Retina (tissue), 1 donor: ENCODE measurements at regions not wholly inside any gene's neighbourhood (a gene's known extent, or its start where the extent isn't known, plus 50 kb on each side); places are given as distances from the start of the nearest gene placed in this dataset.

ENCODE experiments used
- DNase-seq: peaks from one replicate; pipeline ENCODE4 v3.0.0-alpha.2; 2016

DNA sequence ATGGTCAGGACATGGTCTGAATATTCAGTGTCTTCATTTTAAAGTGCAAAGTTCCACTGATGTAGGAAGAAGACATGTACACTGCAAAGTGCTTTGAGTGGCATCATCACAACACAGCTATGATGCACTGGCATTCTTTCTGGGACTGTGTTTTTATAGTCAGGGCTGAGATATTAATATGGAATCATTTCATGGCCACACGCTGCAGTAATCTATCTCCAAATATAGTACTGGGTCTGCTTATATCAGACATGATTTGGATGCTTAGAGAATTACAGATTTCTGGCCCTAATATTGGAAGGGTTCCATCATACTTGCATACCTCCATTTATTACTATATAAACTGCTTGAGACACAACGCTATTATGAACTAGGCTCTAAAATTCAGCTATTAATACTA lies 1170.9 kb downstream of the NLGN4X start:
- DNase-seq: no peak

DNA sequence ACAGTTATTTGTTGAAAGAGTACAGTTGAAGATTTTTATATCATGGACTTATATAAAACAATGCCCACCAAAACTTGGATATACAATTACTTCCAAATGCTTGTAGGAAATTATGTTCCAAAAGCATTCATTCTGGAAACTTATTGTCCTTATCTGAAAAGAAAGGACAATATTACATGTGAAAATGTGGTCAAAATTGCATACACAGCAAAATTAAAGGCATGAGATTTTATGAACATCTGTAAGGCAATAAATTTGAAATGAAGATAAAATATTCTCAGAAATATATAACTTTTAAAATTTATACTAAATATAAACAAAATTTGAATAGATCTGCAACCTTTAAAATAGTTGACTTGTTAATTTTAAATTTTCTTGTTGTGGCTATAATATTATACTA lies 1173.8 kb downstream of the NLGN4X start:
- no peak for DNase-seq

DNA sequence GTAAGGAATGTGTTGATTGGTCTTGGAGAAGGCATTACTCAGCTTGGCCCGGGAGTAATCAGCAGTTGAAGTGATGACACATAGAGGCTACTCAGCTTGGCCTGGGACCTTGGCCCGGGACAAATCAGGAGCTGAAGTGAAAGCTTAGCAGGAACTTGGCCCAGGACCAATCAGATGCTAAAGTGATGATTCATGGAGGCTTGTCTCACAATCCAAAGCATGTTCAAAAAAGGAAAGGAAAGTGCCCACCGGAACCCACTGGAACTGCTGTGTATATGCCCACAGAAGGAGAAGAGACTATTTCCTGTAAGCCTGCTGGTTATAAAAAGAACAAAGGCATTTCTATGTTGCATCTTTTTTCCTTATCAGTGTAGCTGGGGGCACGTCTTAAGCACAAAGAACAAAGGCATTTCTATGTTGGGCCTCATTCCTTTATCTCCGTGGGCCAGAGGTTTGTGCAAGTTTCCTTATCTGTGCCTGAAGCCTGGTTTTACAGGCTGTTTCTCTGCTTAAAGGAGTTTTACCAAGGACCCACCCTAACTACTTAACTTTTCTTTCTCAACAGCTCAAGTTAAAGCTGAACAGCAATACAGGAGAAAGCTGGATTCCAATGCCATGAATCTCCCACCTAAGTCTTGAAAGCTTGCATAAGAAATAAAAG lies 1176.7 kb downstream of the NLGN4X start:
- no peak for DNase-seq

DNA sequence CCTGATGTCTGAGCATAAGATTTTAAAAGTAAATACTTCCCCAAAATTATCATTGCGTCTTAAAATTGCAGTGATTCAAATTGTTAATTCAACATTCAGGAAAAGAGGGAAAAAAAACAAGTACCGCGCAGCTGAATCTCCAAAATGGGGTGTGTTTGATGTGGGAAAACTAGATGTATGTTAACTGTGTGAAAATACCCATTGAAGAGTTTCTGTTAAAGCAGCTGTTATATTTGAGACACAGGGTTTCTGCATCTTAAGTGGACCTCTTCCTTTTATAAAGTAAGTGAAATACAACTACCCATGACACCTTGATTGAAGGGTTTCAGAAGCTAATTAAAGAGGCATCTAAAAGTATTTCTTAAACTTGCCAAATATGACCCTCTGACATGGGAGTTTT lies 1186.1 kb downstream of the NLGN4X start:
- no peak for DNase-seq

DNA sequence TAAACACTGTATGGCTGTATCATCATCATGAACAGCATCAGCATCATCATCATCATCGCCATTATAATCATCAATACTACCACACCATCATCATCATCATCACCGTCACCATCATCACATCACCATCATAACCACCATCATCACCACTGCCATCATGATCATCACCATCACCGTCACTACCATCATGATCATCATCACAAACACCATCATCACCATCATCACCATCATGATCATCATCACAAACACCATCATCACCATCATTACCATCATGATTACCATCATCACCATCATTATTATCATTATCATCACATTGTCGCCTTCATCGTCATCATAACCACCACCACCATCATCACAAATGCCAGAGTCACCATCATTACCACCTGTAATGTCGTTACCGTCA lies 1196.9 kb downstream of the NLGN4X start:
- no peak for DNase-seq

DNA sequence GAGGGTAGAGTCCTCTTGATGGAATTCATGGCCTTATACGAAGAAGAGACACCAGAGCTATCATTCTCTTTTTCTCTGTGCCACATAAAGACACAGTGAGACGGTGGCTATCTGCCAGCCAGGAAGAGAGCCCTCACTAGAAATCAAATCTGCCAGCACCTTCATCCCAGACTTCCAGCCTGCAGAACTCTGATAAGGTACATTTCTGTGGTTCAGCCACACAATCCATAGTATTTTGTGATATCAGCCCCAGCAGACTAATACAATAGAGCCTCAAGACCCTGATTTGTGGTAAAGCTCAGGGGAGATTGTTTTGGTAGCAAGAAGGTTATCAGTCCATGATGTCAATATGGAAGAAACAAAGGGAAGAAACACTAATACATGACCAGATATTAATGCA lies 1213.2 kb downstream of the NLGN4X start:
- no peak for DNase-seq

DNA sequence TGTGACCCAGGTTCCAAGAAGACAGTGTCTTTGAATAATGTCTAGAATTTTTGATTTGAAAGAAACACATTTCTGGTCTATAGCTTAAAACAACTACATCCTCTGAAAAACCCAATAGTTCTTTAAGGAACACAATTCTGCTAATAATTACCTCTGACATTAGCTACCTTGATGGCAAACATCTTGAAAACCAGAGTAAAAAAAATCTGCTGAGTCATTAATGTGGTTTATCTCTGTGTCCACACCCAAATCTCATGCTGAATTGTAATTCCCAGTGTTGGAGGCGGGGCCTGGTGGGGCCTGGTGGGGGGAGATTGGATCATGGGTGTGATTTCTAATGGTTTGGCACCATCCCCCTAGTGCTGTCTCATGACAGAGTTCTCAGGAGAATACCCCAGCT lies 1233.8 kb downstream of the NLGN4X start:
- no peak for DNase-seq

DNA sequence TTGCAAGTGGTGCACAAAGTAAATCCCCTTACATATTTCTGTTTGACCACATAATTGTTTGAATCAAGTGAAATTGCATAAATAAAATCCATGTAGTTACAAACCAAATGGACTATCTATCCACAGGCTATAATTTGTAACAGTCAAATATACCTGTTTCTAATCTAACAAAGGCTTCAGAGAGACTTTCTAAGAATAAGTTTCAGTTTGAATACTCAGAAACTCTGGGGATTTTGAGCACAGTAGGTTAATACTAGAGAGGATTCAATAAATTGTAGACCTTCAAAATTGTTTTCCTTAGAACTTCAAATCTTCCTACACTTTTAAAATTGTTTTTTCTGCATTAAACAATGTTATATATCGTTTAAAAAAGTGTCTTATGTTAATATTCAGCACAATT lies 1250.1 kb downstream of the NLGN4X start:
- no peak for DNase-seq

DNA sequence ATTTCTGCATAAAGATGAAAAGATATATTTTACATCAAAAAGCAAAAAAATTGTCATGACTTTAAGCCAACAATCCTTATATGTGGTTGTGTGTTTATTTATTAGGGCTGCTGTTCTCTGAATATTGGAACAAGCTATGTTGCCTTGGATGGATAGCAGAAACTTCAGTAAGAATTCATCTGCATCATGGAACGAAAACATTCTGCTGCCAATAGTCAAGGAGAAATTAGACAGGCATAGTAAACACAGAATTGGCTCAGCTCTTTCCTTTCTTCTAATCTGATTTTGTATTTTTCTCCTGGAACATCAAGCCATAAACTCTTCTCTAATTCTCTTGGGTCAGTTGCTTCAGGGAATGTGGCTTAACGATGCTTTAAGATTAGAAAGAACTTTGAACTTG lies 1257.0 kb downstream of the NLGN4X start:
- DNase-seq: no peak

DNA sequence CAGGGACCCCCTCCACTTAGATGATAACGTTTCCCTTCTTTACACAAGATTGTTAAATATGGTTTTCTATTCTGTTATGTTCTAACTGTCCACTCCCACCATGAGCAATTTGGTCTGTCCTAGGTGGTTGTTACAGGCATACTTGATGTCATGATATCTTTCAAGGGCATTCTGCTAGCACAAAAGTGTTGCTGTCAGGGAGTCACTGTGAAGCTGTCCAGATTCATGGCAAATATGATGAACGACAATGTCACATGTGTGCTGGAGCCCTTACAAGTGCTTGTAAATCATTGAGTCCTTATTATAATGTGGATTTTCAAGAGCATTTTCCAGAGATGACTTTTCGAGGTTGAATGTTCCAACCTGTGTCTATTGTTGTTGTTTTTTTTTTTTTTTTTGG lies 1250.7 kb upstream of the PRKX start:
- no peak for DNase-seq

DNA sequence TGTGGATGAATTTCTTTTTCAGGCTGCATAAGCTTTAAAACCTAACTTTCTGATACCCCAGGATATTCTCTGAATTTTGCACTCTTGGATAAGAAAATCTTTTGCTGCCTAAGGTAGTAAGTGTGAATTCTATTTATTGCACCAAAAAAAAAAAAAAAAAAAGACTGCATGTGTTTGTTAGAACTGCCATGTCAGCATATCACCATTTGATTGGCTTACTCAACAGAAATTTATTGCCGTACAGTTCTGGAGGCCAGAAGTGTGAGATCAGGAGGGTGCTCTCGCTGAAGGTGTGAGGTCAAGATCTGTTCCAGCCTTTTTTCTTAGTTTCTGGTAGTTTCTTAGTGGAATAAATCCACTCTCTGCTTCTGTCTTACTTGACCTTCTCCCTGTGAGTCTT lies 1250.0 kb upstream of the PRKX start:
- no peak for DNase-seq

DNA sequence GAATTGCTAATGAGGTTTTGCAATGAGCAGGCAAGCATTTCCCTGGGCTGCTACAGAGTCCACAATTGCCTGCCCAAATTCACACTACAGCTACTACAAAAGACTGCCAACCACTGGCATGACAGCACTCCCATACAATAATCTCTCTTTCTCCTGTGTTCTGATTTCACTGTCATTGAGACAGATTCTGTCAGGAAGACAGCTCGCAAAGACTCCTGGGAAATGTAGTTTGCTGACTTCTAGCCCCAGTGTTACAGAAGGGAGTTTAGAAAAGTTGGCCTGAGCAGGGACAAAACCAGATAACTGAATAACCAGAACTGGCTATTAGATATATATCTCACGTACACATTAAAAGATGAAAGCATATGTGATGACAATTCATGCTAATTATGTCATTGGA lies 1231.3 kb upstream of the PRKX start:
- DNase-seq: no peak

DNA sequence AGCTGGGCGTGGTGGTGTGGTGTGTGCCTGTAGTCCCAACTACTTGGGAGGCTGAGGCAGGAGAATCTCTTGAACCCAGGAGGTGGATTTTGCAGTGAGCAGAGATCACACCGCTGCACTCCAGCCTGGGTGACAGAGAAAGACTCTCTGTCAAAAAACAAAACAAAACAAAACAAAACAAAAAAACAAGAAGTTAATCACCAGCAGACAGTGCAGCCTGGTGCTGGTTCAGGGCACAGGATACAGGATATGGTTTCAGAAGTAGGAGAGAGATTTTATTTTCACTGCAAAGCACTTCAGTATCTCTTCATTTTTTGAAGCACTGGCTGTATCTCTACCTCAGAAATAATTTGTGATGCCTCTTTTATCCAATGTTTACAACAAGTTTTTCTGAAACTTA lies 1222.9 kb upstream of the PRKX start:
- DNase-seq: no peak

DNA sequence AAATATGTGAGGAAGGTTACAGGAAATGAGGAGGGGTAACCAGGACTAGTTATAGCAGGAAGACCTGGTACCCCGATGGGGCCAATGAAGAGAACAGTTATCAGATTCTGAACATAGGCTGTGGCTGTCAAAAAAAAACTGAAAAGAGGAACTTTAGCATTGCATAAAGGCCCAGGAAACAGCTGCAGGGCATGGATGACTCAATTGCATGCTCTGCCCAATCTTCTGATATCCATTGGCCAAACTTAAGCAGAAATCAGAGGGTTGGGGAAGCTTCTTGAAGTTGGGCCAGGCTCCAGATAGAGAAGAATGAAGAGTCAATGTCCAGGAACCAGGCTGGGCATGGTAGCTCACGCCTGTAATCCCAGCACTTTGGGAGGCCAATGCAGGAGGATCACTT lies 1222.4 kb upstream of the PRKX start:
- DNase-seq: no peak

DNA sequence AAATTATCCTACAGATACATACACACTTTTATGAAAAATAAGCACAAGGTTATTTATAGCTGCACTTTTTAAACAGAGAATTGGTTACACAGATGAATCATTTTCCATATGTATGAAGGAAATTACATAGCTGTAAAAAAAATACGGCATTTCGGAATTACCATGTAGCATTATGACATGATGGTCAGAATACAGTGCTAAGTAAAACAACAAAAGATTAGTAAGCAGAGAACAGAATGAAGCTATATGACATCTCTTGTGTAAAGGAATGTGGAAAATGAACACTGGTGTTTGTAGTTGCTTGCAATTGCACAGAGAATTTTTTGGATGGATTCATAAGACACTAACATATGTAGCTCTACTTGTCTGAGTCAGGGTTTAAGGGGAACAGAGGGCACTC lies 1222.0 kb upstream of the PRKX start:
- no peak for DNase-seq

DNA sequence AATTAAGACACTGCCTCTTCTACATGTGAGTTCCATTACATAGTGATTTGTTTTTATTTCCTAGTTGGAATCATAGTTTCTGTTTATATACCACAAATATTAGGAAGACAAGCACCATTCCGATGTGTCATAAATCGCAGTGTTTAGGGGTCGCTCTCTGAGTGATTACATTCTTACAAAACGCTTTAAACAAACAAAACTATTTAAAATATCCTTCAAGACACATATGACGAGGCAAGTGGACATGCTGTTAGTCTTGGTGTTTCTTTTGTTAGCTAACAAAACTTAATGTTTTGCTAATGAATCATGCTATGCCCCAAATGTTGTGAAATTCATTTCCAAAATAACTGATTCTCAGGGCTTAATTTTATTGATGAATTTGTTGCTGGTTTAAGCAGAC lies 1219.3 kb upstream of the PRKX start:
- no peak for DNase-seq

DNA sequence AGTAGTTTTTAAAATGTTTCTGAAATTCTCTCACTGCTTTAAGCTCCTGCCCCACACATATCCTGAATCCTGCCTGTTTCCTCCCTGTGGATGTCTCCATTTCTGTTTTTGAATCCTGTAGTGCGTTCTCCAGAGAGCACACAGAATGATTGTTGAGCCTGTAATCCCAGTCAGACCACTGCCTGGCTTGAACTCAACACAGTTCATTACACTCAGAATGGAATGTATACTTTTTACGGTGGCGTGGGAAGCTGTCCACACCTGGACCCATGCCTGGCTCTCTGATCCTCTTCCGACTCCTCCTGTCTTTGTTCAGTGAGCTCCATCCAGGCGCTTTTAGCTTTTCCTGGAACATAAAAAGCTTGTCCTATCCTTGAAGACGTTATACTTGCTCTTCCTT lies 1217.0 kb upstream of the PRKX start:
- no peak for DNase-seq

DNA sequence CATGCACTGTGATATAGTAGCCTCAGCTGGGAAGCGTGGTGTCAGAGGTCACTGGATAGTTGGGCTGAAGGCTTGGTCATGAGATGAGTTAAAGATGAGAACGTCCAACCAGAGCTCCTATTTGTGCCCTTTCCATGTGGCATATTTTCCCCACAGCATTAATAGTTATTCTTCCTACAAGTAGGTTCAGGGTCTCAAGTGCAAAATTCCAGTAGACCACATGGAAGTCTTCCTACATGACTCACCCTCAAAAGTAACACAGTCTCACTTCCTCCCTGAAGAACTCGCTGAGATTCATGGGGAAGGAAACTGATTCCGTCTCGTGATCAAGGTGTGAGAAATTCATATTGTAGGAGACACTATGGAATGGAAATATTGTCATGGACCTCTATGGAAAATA lies 1212.5 kb upstream of the PRKX start:
- DNase-seq: no peak

DNA sequence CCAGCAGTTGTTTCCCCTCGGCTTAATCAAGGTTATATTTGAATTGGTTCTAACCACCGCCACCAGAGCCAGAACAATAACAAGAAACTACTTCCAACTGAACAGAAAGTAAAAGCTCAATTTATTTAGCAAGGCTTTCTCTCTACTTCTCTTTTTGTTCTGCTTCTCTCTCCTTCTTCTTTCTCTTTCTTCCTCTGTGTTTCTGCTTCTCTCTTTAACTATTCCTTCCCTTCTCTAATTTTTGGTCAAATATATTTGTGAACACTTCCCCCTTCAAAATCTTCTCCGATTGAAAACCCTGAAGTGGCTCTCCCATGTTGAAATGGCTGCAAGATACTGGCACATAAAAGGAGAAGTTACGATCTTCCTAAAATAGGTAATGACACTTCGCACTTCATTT lies 1195.9 kb upstream of the PRKX start:
- no peak for DNase-seq

DNA sequence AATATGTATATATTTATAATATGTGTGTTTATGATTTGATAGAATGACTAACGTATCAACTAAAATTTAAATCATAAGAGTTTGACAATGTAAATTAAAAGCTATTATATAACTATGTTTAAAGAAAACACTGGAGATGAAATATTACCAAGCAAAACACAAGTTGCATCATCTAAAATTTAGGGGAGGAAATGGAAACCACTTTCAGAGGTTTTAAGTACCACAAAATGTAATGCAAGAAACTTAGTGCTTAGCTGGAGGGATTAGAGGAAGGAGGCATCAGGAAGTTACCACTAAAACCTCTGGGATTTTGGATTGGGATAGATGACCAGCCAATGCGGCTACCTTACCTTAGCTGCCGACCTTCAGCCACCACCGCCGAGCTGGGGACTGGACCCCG lies 1192.1 kb upstream of the PRKX start:
- DNase-seq: no peak

DNA sequence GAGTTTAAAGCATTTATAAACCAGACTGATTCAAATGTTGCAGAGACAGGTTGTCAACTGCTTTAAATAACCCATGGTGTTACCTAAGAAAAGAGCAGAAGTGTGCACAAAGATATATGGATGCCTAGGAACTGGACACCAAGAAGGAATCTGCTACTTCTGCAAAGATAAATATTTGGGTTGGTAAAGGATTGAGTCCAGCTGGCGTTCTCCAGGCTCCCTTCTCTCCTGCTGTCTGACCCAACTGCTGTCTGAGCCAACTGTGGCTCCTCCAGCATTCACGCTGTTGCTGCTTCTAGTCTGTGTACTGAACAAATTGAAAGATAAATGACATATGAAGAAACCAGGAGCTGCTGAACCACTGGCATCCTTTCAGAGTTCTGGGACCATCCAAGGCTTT lies 1167.8 kb upstream of the PRKX start:
- no peak for DNase-seq

DNA sequence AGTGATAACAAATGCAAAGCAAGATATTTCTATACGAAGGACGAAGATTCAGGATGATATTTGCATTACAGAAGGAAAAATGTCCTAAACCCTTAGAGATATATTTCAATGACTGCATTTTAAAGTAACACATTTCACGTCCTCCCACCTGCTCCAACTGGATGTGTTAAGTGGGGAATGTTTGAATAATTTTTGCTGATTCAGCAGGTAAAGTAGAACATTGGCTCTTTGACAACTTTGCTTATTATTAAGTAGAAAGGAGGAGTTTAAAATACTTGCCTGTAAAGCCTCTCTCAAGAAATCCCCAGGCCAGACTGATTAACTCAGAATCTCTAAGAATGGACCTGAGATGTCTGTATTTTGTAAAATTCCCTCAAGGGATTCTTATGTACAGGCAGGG lies 1165.2 kb upstream of the PRKX start:
- no peak for DNase-seq

DNA sequence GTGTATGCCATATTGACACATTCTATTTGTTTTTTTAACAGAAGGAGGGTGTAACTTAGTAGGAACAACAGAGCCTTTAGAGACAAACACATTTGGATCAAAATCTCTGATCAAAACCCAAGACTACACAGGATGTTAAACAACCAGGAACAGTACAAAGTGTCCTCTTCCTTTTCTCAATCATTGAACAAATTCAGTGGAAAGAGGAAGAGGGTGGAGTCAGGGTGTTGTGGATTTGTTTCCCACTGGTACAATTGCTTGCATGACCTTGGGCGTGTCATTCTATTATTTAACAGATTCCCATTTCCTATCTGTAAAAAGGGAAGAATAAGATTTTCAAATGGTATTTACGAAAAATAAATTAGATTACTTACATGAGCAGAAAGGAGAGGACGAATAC lies 1162.8 kb upstream of the PRKX start:
- DNase-seq: no peak

DNA sequence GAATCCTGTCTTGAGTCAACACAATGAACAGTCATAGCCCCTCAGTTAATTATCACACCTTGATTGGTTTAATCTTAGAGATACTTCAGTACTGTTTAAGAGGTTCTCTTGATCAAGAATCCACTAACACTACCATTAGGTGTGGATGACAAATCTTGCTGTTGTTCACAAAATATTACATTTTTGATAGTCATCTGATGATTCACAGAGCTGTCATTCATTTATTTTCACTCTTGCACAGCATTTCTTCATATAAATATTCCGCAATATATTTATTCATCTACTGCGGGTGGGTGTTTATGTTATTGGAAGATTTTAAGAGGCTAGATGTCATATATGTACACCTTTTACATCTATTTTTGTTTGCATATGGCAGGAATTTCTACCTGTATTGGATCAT lies 1138.1 kb upstream of the PRKX start:
- DNase-seq: no peak

DNA sequence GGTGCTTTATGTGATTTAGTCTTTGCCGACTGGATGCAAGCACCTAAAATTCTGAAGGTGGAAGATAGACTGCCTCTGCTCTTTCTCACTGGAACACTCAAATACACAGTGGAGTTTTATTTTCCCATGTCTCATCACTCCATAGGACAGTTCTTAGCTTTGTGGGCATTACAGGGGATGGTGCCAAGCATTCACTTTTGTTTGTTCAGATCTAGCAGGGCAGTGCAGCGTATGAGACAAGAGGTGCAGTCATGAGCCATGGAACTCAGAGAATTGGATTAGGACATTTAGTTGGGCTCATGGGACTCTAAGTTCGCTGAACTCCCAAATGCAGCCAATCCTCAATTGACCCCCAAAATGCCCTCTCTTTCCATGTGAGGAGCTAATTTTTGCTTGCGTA lies 1136.9 kb upstream of the PRKX start:
- DNase-seq: no peak

DNA sequence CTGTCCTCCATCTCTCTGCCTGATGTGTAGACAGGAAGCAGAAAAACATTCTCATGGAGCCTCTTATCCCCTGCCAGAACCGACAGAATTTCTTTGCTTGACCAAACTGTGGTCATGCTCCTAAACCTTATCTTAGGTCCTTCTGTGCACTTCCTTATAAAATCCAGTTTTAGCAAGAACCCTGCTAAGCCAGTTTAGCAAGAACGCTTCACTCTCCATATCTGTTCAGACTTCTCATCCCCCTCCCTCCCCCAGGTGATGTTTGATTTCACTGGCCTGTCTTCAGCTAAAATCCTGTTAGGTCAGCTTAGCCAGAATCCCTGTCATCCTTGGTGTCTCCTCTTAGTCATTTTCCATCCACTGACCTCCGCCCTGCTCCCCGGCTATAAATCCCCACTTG lies 1130.9 kb upstream of the PRKX start:
- DNase-seq: no peak
